ENCODE measurements at regions not wholly inside any gene's neighbourhood (a gene's known extent, or its start where the extent isn't known, plus 50 kb on each side); places are given as distances from the start of the nearest gene placed in this dataset.

DNA sequence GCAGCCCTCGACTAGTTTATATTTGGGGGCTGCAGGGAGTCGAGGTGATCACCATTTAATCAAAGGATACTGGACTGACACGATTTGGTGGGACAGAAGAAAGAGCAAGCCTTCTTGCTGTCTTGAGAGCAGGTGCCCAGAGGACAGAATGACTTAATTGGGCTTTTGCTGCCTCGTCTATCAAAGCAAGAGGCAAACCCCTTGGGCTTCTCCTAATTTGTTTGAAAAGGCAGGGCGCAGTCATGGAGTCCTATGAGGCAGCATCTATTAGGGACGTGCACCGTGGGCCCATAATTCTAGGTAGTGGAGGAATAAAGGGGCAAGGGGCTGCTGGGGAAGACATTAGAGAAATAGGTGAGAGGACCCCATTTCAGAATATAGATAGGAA lies 1411.3 kb downstream of the TBC1D22A start:
- TF ChIP-seq, protein P1, sequence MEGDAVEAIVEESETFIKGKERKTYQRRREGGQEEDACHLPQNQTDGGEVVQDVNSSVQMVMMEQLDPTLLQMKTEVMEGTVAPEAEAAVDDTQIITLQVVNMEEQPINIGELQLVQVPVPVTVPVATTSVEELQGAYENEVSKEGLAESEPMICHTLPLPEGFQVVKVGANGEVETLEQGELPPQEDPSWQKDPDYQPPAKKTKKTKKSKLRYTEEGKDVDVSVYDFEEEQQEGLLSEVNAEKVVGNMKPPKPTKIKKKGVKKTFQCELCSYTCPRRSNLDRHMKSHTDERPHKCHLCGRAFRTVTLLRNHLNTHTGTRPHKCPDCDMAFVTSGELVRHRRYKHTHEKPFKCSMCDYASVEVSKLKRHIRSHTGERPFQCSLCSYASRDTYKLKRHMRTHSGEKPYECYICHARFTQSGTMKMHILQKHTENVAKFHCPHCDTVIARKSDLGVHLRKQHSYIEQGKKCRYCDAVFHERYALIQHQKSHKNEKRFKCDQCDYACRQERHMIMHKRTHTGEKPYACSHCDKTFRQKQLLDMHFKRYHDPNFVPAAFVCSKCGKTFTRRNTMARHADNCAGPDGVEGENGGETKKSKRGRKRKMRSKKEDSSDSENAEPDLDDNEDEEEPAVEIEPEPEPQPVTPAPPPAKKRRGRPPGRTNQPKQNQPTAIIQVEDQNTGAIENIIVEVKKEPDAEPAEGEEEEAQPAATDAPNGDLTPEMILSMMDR (IDR thresholded peaks at IDR 0.05; ENCODE audit: insufficient read depth, low read depth, low read length): no peak
- ChIA-PET CTCF (no interaction called here), POLR2A (no interaction called here)
- Histone ChIP-seq H3K36me3 (ENCODE audit: control insufficient read depth, insufficient read depth, low read length) (no peaks in the 10 kb centered on the region), H3K4me3 (ENCODE audit: low read depth, low read length) (no peak overlapping the region), H3K27me3 (ENCODE audit: control insufficient read depth, insufficient read depth, low read length) (no peaks in the 10 kb centered on the region)
- no peak for DNase-seq (ENCODE audit: low read depth)

DNA sequence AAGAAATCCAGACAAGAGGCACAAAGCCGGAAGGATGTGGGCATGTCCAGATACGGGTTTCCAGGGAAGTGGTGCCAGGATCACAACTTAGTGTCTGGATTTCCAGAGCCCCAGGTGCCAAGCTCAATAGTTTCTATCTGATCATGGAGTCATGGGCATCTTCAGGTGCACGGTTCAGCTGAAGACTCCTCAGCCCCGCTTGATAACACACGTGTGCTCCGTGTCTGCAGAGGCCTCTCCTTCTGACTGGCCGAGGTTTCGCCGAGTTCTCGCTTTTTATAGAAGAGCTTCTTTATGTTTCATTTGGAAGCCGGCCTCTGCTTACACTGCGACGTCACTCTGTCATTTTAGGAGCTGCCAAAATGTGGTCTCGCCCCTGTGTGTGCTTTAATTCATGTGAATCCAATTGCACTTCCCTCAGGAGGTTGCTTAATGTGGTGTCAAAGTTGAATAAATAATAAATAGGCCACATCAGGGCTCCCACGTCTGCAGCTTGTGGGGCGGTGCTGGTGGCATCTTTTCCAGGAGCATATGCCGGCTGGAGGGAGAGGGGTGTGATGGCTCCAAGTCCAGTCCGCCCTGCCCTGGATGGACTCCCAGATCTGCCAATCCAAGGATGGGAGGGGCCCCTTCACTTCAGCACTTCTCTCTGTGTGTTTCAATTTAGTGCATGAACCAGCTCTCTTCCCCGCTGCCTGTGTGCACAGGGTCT lies 1410.8 kb downstream of the TBC1D22A start:
- ChIA-PET CTCF (no interaction called here), POLR2A (no interaction called here)
- TF ChIP-seq, protein P1 (IDR thresholded peaks at IDR 0.05; ENCODE audit: insufficient read depth, low read depth, low read length): no peak
- Histone ChIP-seq H3K4me3 (ENCODE audit: low read depth, low read length) (no peak overlapping the region), H3K36me3 (ENCODE audit: control insufficient read depth, insufficient read depth, low read length) (no peaks in the 10 kb centered on the region), H3K27me3 (ENCODE audit: control insufficient read depth, insufficient read depth, low read length) (no peaks in the 10 kb centered on the region)
- no peak for DNase-seq (ENCODE audit: low read depth)

DNA sequence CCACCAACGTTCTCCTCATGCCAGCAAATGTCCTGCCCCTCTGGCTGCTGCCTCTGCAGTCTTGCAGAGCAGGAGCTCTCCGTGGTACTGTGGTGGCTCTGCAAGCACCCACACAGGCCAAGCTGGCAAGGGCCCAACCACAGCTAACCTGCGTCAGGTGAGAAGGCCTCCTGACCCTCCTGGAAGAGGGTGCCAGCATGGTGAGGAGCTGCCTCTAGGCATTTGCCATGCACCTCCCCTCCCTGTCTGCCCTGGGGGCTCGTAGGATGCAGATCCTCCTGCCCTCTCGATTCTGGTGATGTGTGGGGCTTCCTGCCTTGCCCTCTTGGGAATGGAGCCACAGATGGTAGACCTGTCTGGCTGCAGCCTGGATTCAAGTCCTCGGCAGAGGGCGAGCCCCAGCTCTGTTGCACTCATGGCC lies 1408.8 kb downstream of the TBC1D22A start:
- H3K27me3 ChIP-seq (ENCODE audit: control insufficient read depth, insufficient read depth, low read length): no peaks in the 10 kb centered on the region
- POLR2A ChIA-PET: no interaction called here
- H3K4me3 ChIP-seq (ENCODE audit: low read depth, low read length): no peak overlapping the region
- CTCF ChIA-PET: no interaction called here
- no peaks in the 10 kb centered on the region for H3K36me3 ChIP-seq (ENCODE audit: control insufficient read depth, insufficient read depth, low read length)
- TF ChIP-seq, protein P1 (IDR thresholded peaks at IDR 0.05; ENCODE audit: insufficient read depth, low read depth, low read length): no peak
- no peak for DNase-seq (ENCODE audit: low read depth)

DNA sequence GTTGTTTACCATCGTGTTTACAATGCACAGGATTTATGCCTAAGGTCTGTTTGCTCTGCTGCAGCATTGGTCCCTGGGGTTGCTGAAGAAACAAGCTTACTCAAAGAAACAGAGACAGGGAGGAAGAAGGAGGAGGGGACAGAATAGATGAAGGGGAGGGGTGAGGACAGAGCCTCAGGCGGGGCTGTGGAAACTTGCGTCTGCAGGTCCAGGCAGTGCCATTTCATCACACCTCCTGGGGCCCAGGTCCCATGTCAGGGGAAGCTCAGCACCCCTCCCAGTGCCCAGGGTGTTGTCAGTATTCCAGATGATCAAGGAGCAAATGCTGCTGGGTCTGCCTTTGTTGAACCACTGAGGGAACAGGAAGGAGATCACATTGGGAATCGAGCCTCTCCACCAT lies 1406.8 kb downstream of the TBC1D22A start:
- TF ChIP-seq, protein P1 (IDR thresholded peaks at IDR 0.05; ENCODE audit: insufficient read depth, low read depth, low read length): no peak
- DNase-seq (ENCODE audit: low read depth): no peak
- H3K4me3 ChIP-seq (ENCODE audit: low read depth, low read length): no peak overlapping the region
- H3K36me3 ChIP-seq (ENCODE audit: control insufficient read depth, insufficient read depth, low read length): no peaks in the 10 kb centered on the region
- ChIA-PET CTCF (no interaction called here), POLR2A (no interaction called here)
- no peaks in the 10 kb centered on the region for H3K27me3 ChIP-seq (ENCODE audit: control insufficient read depth, insufficient read depth, low read length)

DNA sequence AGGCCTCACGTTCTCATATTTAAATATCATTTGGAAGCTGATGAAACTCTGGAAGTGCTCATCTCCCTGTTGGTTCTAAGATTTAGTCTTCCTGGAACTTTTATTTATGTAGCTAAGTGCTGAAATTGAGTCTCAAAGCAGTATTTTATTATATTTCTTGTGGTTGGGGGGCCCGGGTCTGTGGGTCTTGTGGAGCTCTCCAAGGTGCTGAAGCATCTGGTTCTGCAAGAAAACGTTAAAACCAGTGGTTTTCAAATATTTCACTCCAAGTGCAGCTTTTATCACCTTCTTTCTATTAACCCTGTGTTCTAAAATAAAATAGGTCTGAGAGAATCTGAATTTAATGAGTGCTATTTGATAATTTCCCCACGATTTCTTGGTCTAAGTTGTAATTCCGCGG lies 1404.8 kb downstream of the TBC1D22A start:
- ChIA-PET POLR2A (no interaction called here), CTCF (no interaction called here)
- TF ChIP-seq, protein P1 (IDR thresholded peaks at IDR 0.05; ENCODE audit: insufficient read depth, low read depth, low read length): no peak
- Histone ChIP-seq H3K4me3 (ENCODE audit: low read depth, low read length) (no peak overlapping the region), H3K27me3 (ENCODE audit: control insufficient read depth, insufficient read depth, low read length) (no peaks in the 10 kb centered on the region), H3K36me3 (ENCODE audit: control insufficient read depth, insufficient read depth, low read length) (no peaks in the 10 kb centered on the region)
- DNase-seq (ENCODE audit: low read depth): no peak

Measured in BJ (cell line).